ENCODE measurements at regions not wholly inside any gene's neighbourhood (a gene's known extent, or its start where the extent isn't known, plus 50 kb on each side); places are given as distances from the start of the nearest gene placed in this dataset.

DNA sequence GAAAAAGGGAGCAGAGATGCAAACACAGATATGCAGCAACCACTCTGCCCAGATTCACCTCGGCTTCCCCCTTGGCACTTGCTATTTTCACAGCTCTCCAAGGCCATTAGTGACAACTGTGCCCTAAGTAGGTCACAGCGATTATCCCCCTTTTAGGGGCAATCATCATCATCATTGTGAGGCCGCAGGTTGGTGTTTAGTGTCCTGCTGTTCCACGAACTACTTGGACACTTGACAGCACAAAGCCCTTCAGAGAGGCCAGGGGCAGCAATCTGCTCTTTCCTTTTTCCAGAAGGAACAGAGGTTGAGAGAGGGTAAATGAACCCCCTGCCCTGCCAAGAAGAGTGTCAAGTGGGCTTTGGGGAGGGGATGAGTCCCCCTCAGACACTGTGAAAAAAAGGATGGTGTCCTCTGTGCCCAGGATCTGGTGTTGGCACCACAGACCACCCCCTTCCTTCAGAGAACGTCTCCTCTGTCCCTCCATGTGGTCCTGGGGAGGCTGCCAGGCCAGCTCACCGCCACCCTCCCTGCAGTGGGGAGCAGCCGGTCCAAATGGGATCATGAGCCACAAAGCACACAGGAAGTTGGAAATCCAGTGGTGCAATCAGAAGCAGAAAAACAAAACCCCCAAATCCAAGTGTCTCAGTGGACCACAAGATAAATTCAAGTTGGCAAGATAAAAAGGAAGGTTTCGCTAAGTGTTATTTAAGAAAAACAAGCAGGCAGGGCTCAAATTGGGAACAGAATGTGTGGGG, 78.4 kb upstream of the MED9 start:
- no peak for DNase-seq

DNA sequence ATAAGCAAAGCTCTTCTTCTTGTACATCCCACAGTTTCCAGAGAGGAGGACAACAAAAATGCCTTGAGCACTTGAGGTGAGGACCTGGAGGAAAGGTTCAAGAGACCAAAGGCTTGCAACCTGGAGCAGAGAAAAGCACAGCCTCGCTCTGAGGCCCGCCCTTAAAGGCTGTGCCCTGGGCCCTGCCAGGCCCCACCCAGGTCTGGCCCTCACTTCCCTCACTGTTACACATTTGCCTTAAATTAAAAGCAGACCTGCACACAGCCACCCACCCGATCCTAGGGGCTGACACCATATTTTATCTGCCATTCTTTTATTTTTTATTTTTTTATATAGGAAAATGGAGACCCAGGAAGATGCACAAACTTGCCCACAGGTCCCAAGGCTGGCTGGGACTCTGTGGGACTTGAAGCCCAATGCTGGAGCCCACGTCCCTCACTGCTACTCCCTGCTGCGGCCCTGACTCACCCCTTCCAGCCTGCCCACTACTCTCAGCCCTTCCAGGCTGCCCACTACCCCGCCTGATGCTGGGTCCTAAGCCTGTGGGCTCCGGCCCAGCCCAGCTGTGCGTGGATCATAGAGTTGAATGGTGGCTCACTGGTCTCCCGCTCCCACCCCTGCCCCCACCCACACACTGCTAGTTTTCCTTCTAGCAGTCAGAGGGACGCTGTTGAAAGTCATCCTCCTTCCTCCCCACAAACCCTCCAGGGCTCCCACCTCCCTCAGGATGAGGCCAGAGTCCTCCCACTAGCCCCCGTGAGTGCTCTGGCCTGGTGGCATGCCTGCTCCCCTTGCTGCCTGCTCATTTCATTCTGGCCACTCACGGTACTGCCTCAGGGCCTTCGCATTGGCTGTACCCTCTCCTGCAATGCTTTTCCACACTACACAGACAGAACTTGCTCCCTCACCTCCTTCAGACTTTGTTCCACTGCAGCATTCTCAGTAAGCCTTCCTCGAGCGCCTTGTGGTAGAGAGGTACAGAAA, 77.6 kb upstream of the MED9 start:
- no peak for DNase-seq

- DNase-seq: no peak
Observed at GRCh38 chr17:17400070-17400469, 76.7 kb upstream of the MED9 start.

DNA sequence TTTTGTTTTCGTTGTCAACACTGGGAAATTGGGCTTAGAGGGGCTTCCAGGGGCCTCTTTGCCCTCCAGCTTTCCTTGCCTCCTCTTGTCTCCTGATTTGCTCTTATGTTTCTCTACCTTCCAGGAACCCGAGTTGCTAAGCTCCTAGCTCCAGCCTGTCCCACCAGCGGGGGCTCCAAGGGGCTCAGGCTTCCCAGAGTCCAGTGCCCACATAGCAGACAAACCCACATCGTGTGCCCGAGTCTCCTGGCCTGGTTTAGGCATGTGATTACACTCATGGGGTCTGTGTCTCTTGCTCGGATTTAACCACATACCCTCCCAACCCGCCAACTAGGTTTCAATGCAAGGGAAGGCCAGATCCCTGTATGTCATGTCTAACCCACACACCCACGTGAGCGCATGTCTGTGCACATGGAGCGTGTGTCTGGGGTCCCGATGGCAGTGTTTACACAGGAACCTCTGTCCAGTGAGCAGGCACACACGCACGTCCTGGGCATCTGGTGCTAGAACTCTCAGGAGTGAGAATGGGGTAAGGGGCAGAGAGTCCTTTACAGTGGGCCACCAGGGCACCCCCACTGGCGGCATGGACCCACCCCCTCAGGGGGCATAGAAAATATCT, 76.1 kb upstream of the MED9 start:
- DNase-seq: no peak

- no peak for DNase-seq
Observed at GRCh38 chr17:17401271-17401781, 75.5 kb upstream of the MED9 start.

- DNase-seq: no peak
Observed at GRCh38 chr17:17402558-17402957, 74.2 kb upstream of the MED9 start.

DNA sequence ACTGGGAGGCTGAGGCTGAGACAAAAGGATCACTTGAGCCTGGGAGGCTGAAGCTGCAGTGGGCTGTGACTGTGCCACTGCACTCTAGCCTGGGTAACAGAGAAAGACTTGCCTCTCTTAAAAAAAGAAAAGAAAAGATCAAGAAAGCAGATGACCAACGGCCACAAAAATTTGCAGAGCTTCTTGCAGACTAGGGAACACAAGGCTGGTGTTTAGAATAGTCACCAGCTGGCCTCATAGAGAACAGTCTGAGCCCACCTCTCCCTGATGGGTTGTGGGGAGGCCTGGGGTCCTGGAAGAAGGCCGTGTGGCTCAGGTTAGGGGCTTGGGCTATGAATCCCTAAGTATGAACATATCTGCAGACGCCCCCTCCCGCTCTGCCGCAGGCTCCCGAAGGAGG, 73.7 kb upstream of the MED9 start:
- DNase-seq: no peak

DNA sequence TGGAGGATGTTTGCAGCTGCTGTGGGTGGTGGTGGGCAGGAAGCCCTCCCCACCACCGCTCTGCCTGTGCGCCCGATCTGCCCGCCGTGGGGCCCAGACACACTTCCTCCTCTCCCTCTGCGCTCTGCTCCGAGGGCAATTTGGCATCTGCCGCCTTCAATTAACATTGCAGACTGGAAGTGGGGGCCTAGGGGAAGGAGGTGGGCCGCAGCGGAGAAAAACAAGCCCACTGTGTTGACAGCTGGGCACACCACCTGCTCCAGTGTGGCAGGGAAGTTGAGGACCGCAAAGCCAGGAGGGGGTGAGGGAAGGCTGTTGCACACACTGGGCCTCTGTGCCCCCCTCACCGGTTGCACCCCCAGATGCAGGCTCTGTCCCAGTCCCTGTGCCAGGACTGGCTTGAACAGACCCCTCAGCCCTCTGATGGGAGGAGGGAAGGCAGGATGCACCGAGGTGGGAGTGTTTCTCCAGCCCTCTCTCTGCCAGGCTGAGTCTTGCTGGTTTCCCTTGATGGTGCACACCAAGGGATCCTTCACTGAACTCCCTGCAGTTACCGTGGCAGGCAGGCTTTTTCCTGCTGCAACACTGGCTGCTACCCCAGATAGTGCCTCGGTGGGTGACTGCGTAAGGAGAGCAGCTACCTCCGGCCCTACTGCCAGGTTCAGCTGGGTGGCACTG, 72.8 kb upstream of the MED9 start:
- DNase-seq: no peak

- no peak for DNase-seq
Observed at GRCh38 chr17:17405673-17406072, 71.1 kb upstream of the MED9 start.

DNA sequence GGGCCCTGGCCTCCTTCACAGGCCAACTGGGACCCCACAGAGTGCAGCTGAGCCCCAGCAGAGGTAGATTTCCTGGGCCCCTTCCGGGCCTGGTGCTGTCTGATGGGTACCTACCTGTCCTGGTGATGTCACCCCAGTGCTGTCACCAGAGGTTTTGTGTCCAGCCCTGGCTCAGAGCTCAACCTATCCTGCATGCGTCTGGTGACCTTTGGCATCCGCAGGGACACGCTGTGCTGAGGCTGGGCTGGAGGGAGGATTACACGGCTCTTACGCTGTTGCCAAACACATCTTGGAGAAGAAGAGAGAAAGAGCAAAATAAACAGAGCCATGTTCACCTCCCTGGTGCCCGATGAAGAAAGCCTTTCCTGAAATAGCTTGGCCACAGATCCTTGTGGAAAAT, 70.6 kb upstream of the MED9 start:
- DNase-seq: no peak

GRCh38 chr17:17408236-17408794, 68.5 kb upstream of the MED9 start:
- no peak for DNase-seq

DNA sequence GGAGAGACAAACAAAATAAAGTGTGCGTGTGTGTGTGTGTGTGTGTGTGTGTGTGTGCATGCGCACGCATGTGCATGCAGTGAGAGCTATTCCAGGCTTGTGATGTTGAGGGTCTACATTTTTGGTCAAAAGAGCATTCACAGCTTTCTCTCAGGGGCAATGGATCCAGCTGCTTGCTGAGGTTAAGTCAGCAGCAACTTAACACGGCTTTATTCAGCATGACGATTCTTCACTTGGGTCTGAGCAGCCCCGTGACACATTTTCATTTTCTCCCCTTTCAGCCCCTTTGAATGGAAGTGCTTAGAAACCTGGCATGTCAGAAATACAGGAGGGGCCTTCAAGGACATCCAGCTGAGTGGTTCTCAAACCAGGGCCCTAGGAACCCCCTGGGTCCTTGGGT, 66.4 kb upstream of the MED9 start:
- DNase-seq: no peak

DNA sequence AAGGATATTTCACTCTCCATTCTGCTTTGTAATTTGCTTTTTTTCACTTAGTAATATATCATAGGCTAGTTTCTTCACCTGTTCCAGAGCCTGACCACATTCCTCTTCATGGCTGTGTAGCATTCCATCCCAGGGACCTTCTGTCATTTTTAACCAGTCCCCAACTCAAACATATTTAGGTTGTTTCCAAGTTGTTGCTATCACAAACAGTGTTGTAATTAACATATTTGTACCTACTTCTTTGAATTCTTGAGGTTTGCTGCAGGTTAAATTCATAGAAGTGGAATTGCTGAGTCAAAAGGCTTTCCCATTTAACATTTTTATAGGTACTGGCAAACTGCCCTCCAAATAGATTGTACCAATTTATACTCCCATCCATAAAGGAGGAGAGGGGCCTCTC, 65.1 kb upstream of the MED9 start:
- no peak for DNase-seq

DNA sequence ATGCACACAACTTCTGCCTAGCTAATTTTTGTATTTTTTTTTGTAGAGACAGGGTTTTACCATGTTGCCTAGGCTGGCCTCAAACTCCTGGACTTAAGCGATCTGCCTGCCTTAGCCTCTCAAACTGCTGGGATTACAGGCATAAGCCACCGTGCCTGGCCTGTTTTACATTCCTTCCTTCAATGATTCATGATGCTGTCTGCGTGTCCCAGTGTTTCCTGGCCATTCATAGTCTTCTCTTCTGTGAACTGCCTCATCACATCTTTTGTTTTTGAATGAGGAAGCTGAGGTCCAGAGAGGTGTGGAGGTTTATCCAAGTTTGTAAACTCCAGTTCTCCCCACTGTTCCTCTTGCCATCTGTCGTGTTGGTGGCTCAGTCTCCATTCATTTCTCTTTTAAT, 64.5 kb upstream of the MED9 start:
- DNase-seq: no peak

DNA sequence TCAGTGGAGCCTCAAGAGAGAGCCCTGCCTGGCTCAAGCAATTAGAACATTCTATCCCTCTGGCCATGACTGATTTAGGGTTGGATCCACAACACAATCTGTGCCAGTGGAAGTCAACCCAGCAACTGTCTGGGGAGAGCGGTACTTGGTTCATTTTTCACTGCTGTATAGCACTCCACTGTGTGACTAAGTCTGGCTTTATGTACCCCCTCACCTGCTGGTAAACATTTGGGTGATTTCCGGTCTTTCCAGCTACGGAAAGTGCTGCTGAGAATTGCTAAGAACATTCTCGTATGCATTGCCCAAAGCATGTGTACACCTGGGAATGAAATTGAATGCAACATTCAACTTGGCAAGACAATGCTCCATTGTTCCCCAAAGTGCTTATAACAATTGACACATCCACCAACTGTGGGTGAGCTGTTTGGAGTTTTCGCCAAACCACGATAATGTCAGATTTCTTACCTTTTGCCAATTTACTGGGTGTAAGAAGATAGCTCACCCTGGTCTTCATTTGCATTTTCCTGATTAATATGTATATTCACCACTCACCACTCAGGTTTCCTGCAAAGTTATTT, 63.5 kb upstream of the MED9 start:
- DNase-seq: no peak

DNA sequence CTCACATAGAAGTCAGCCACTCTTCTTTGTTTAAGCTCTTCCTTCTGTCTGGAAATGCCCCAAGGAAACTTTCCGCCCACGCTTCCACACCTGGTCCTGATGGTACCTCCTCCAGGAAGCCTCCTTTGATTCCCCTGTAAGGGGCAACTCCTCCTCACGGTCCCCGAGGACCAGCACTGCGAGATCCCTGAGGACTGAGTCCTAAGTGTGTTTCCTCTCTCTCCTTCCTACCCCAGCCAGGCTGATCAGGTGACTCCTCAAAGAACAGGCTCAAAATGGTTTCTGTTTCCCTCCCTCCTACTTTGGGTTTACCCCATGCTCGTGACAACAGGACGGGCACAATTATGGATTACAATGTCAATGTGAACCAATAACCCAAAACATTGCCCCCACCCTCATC, 63.0 kb upstream of the MED9 start:
- no peak for DNase-seq

DNA sequence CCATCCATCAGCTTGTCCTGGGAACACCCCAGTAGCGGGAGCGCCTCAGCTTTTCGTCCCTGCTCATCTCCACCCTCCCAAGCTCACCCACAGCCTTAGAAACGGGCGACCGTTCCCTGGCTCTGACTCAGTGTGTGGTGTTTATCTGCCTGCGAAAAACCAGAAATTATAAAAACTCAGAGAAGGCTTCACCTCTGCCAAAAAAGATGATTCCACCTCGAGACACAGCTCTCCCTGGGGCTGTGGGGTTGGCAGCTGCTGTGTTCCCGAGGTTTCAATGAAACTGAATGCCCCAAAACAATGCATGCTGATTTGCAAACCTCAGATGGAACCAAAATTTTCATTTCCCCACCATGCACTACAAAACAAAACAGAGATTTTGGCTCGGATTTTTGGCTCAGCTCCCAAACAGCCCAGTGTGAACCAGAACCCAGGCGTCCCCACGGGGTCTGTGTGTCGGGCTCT, 62.4 kb upstream of the MED9 start:
- no peak for DNase-seq

GRCh38 chr17:17415006-17415405, 61.8 kb upstream of the MED9 start:
- DNase-seq: no peak

- no peak for DNase-seq
Observed at GRCh38 chr17:17416007-17416399, 60.8 kb upstream of the MED9 start.

DNA sequence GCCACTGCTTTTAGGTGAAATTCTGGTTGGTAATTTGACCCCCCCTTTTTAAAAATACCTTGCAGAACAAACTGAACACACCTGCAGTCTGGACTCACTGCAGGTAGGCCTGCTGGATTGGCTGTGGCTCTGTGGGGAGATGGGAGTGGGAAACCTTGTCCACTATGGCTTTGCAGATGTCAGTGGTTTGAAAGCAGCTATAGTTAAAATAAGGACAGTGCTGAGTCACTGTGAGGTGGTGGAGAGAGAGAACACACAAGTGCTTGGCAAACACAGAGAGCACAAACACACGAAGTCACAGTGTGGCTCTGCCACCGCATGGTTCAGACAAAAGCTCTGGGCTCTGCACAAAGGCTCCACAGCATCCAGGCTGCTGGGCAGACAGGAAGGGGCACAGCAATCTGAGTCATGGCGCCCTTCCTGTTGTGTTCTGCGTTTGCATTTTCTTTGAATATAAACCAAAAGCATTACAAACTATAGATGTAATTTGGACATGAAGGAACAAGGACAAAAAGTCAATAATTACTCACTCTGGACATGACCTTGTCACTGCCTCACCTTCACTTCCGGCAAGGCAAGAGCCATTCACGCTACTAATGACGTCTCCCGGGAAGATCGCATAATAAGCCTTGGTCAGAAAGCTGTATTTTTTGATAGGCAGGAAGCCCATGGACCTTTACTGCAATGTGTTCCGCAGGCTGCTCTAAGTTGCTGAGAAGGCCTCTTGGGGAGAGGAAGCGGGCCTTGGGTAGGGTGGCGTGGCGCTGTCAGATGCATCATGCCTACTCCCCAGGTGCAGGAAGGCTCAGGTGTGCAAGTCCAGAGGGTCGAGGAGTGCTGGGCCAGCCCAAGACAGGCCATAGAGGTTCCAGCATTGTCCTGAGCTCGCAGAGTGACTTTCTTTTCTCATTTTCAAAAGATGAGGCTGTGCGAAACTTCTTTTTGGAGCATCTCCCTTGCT, 60.1 kb upstream of the MED9 start:
- DNase-seq: no peak

GRCh38 chr17:17417718-17418181, 59.0 kb upstream of the MED9 start:
- no peak for DNase-seq
